Fibroblast of lung (primary cell): ENCODE measurements at regions not wholly inside any gene's neighbourhood (a gene's known extent, or its start where the extent isn't known, plus 50 kb on each side); places are given as distances from the start of the nearest gene placed in this dataset.

ENCODE experiments used
- DNase-seq, 2 donors: peaks; one replicate each; pipeline versions ENCODE4 v3.0.0 to v3.0.0-alpha.2; 2010; ENCODE audit warnings: low read depth in 2 of 2
- H2AFZ ChIP-seq: 2 replicates; pipeline ENCODE4 v1.5.1; 2012; ENCODE audit warnings: low read length, control low read depth, inconsistent platforms
- H3K27ac ChIP-seq: 2 replicates; pipeline ENCODE4 v1.5.1; 2011; ENCODE audit warnings: low read length, control low read depth; ENCODE audit not compliant: insufficient read depth
- H3K27me3 ChIP-seq: 2 replicates; pipeline ENCODE4 v1.5.1; 2011; ENCODE audit warnings: mild to moderate bottlenecking, low read length; ENCODE audit not compliant: control insufficient read depth, insufficient read depth
- H3K36me3 ChIP-seq: 2 replicates; pipeline ENCODE4 v1.5.1; 2011; ENCODE audit warnings: low read length; ENCODE audit not compliant: control insufficient read depth, insufficient read depth
- H3K4me1 ChIP-seq: 2 replicates; pipeline ENCODE4 v1.5.1; 2011; ENCODE audit warnings: low read length; ENCODE audit not compliant: control insufficient read depth, insufficient read depth; ENCODE audit errors: extremely low read depth
- H3K4me2 ChIP-seq: 2 replicates; pipeline ENCODE4 v1.5.1; 2011; ENCODE audit warnings: low read length, control low read depth; ENCODE audit not compliant: insufficient read depth; ENCODE audit errors: extremely low read depth
- H3K4me3 ChIP-seq, 4 experiments: fragments of 200-600 bp in 1 of 4; sonication (generic) in 1 of 4; replicated peaks in 1 of 4; 2 replicates each; pipeline ENCODE4 v1.5.1; 2011 to 2016; ENCODE audit warnings: low read length in 4 of 4, low read depth in 3 of 4, mild to moderate bottlenecking in 3 of 4, control low read depth in 2 of 4, inconsistent platforms in 1 of 4, mixed read lengths in 1 of 4; ENCODE audit not compliant: insufficient read depth in 1 of 4; ENCODE audit errors: control extremely low read depth in 1 of 4
- H3K79me2 ChIP-seq: 2 replicates; pipeline ENCODE4 v1.5.1; 2012; ENCODE audit warnings: mild to moderate bottlenecking, low read length, inconsistent platforms; ENCODE audit not compliant: control insufficient read depth, insufficient read depth
- H3K9ac ChIP-seq: 2 replicates; pipeline ENCODE4 v1.5.1; 2011; ENCODE audit warnings: mild to moderate bottlenecking, low read length, control low read depth; ENCODE audit not compliant: insufficient read depth
- H3K9me3 ChIP-seq: 2 replicates; pipeline ENCODE4 v1.5.1; 2012; ENCODE audit warnings: low read depth, low read length; ENCODE audit not compliant: control insufficient read depth, insufficient read depth
- H4K20me1 ChIP-seq: 2 replicates; pipeline ENCODE4 v1.5.1; 2011; ENCODE audit warnings: low read length; ENCODE audit not compliant: control insufficient read depth, insufficient read depth; ENCODE audit errors: extremely low read depth
- CTCF ChIP-seq, 2 donors: IDR thresholded peaks in 1 of 2; conservative IDR thresholded peaks in 1 of 2; 1 replicate in 1 of 2; 2 replicates in 1 of 2; pipeline ENCODE4 v1.5.1; 2011 to 2012; ENCODE audit warnings: low read length in 2 of 2, control low read depth in 1 of 2, inconsistent platforms in 1 of 2, low read depth in 1 of 2, mild to moderate bottlenecking in 1 of 2
- EZH2 ChIP-seq: IDR thresholded peaks from 2 replicates; pipeline ENCODE4 v1.5.1; 2012; ENCODE audit warnings: low read length, control low read depth, mild to moderate bottlenecking; ENCODE audit errors: missing control alignments

DNA sequence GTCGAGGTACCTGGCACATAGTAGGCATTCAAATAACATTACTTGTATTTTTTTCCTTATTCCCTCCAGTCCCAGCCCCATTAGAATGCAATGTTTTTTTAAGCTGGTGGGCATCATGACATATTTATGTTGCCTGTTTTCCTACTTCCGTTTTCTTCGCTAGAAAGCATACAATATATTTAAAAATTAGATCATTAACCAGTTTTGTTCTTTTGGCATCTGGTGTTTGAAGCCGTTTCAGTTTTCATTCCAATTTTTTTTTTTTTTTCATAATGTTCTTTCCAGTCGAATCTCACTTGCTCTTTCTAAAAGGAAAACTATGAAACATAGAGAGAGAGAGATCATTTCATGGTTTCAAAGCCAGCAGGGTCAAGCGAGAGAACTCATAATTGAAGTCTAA lies 228.3 kb upstream of the C9orf72 start:
- Histone ChIP-seq H3K79me2 (no peaks in the 10 kb centered on the region), H3K27me3 (no peaks in the 10 kb centered on the region), H3K4me2 (no peak overlapping the region), H3K4me3 (no peak overlapping the region), H3K27ac (no peak overlapping the region), H2AFZ (no peak overlapping the region), H3K9ac (no peak overlapping the region), H3K9me3 (no peaks in the 10 kb centered on the region), H3K4me1 (no peaks in the 10 kb centered on the region), H4K20me1 (no peaks in the 10 kb centered on the region), H3K36me3 (no peaks in the 10 kb centered on the region)
- no peak for DNase-seq
- TF ChIP-seq EZH2 (no peak), CTCF (conservative IDR thresholded peaks at IDR 0.05 in 1 of 2, IDR thresholded peaks at IDR 0.05 in 1 of 2; ENCODE audit: low read depth in 1 of 2, low read length in 2 of 2) (no peak)

DNA sequence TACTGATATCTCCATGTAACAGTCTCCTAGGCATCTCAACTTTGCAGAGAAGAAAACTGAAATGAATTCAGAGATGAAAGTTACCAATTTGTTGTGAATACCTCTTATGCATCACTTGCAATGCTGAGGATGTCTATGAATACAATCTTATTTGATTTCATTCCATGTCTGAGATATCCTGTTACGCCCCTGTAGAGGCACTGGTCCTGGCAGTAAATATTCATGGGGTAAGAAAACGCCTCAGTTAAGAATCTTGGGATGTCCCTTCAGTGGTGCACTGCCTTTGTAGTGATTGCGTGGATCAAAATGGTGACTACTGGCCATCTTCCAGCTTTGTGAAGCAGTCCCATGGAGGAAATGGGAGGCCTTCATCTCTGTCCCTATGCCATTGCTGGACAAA lies 229.1 kb upstream of the C9orf72 start:
- Histone ChIP-seq H3K4me2 (no peak overlapping the region), H3K36me3 (no peaks in the 10 kb centered on the region), H2AFZ (no peak overlapping the region), H3K27me3 (no peaks in the 10 kb centered on the region), H3K4me1 (no peaks in the 10 kb centered on the region), H4K20me1 (no peaks in the 10 kb centered on the region), H3K9ac (no peak overlapping the region), H3K9me3 (no peaks in the 10 kb centered on the region), H3K79me2 (no peaks in the 10 kb centered on the region), H3K4me3 (no peak overlapping the region), H3K27ac (no peak overlapping the region)
- DNase-seq: no peak
- TF ChIP-seq CTCF (conservative IDR thresholded peaks at IDR 0.05 in 1 of 2, IDR thresholded peaks at IDR 0.05 in 1 of 2; ENCODE audit: low read depth in 1 of 2, low read length in 2 of 2): no peak
- TF ChIP-seq EZH2: no peak

DNA sequence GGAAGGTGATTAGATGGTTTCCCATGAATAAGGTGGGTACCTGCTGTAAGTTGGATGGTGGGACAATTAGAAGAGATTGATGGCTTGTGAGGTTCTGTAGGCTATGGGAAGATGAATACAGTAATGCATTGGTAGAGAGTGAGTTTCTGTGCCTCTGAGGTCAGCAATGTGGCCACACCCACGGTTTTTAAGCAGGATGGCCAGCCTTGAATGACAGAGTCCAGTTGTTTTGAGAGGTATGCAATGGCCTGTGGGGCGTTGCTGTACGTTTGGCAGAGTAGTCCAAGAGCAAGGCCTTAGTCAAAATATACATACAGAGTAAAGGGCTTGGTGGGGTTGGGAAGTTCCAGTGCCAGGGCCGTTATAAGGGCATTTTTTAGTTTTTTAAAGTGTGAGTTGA lies 235.6 kb upstream of the C9orf72 start:
- Histone ChIP-seq H3K27ac (no peak overlapping the region), H3K4me3 (no peak overlapping the region), H4K20me1 (no peaks in the 10 kb centered on the region), H3K9ac (no peak overlapping the region), H3K4me2 (no peak overlapping the region), H2AFZ (no peak overlapping the region), H3K79me2 (no peaks in the 10 kb centered on the region), H3K4me1 (no peaks in the 10 kb centered on the region), H3K9me3 (no peaks in the 10 kb centered on the region), H3K27me3 (no peaks in the 10 kb centered on the region), H3K36me3 (no peaks in the 10 kb centered on the region)
- TF ChIP-seq EZH2: no peak
- TF ChIP-seq CTCF (conservative IDR thresholded peaks at IDR 0.05 in 1 of 2, IDR thresholded peaks at IDR 0.05 in 1 of 2; ENCODE audit: low read depth in 1 of 2, low read length in 2 of 2): no peak
- no peak for DNase-seq
